ENCODE measurements at regions not wholly inside any gene's neighbourhood (a gene's known extent, or its start where the extent isn't known, plus 50 kb on each side); places are given as distances from the start of the nearest gene placed in this dataset.

GRCh38 chr13:67351909-67352308, 121.8 kb upstream of the PCDH9 start:
- TF ChIP-seq PPARA (CRISPR knock-in tag; IDR thresholded peaks at IDR 0.05; ENCODE audit: borderline replicate concordance) (no peak), ISL1 (CRISPR knock-in tag; IDR thresholded peaks at IDR 0.05) (no peak), PATZ1 (CRISPR knock-in tag; IDR thresholded peaks at IDR 0.05; ENCODE audit: borderline replicate concordance) (no peak), ZNF8 (CRISPR knock-in tag; IDR thresholded peaks at IDR 0.05) (no peak), ZFP3 (CRISPR knock-in tag; IDR thresholded peaks at IDR 0.05) (no peak), POU6F1 (CRISPR knock-in tag; IDR thresholded peaks at IDR 0.05; ENCODE audit: borderline replicate concordance, low read depth) (no peak), CSRNP3 (CRISPR knock-in tag; IDR thresholded peaks at IDR 0.05) (no peak), ARNTL (CRISPR knock-in tag; IDR thresholded peaks at IDR 0.05; ENCODE audit: borderline replicate concordance, low read depth) (no peak), TSHZ2 (CRISPR knock-in tag; IDR thresholded peaks at IDR 0.05) (no peak)
